BLaER1 treated with 17β-estradiol and CSF1 and Interleukin-3, amounts not matched to agents 10 nM and 100 nM (cell line): ENCODE measurements at regions not wholly inside any gene's neighbourhood (a gene's known extent, or its start where the extent isn't known, plus 50 kb on each side); places are given as distances from the start of the nearest gene placed in this dataset.

Experiments
- H3K27ac ChIP-seq, 11 experiments: shearing (Covaris generic); formaldehyde crosslinking; 2 replicates each; pipeline ENCODE4 v1.8.1; 2022
- H3K27me3 ChIP-seq, 11 experiments: shearing (Covaris generic); formaldehyde crosslinking; 2 replicates each; pipeline ENCODE4 v1.8.1; 2022
- H3K36me3 ChIP-seq, 11 experiments: shearing (Covaris generic); formaldehyde crosslinking; 2 replicates each; pipeline ENCODE4 v1.8.1; 2022
- H3K4me1 ChIP-seq, 10 experiments: shearing (Covaris generic); formaldehyde crosslinking; 2 replicates each; pipeline ENCODE4 v1.8.1; 2022
- H3K4me2 ChIP-seq, 11 experiments: shearing (Covaris generic); formaldehyde crosslinking; 2 replicates each; pipeline ENCODE4 v1.8.1; 2022
- H3K4me3 ChIP-seq, 10 experiments: shearing (Covaris generic); formaldehyde crosslinking; 2 replicates each; pipeline ENCODE4 v1.8.1; 2022
- H3K9ac ChIP-seq, 11 experiments: shearing (Covaris generic); formaldehyde crosslinking; 2 replicates each; pipeline ENCODE4 v1.8.1; 2022
- H3K9me3 ChIP-seq, 11 experiments: shearing (Covaris generic); formaldehyde crosslinking; replicated peaks in 1 of 11; 2 replicates each; pipeline ENCODE4 v1.8.1; 2022
- H4K20me1 ChIP-seq, 11 experiments: shearing (Covaris generic); formaldehyde crosslinking; 2 replicates each; pipeline ENCODE4 v1.8.1; 2022
- Cebpa-rat ChIP-seq, 11 experiments: shearing (Covaris generic); IDR thresholded peaks; 2 replicates each; pipeline ENCODE4 v1.8.1; 2022

DNA sequence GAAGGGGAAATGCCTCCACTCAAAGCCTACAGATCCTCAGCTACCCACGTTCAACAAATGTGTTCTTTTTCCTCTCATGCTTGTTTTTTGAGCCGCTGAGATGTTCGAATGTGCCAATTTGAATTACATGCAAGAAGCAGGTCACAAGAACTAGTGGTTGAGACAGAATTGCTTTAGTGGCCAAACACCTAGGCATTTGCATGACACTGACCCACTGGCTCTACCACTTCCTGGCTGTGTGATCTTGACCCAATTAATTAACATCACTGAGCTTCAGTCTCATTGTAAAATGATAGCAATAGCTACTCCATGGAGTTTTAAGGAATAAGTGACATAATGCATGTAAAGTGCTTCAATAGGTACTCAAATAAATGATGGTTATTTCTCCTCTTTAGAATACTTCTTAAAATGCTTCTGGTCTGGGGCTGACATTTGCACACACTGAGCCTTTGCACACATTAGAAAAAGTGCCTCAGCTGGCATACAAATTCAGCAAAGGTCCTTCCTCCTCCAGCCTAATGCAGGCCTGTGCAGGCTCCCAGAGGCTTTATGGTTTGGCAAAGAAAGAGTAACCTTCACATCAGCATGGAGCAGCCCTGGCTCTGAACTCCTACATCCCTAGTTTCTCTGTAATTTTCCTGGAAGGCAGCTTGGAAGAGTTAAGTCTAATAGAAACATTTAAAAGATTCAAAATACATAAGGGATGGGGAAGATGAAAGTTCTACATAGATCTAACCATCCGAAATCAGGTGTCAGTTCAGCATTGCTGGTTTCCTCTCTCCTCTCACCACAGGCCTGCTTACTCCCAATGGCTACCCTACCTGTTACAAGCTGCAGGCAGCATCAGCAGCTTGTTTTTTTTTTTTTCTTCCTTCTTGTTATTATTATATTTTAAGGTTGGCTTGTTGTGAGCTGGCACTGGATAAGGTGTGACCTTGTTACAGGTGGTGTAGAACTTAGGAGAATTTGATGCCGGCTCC is 107.4 kb downstream of the TBX19 start:
- H3K9ac ChIP-seq: no peak overlapping the region

GRCh38 chr1:168386949-168387586 is 106.4 kb downstream of the TBX19 start:
- no peak overlapping the region for H3K27ac ChIP-seq
- H3K4me3 ChIP-seq: no peak overlapping the region
- H3K4me1 ChIP-seq: no peaks in the 10 kb centered on the region
- H3K36me3 ChIP-seq: no peaks in the 10 kb centered on the region
- no peak overlapping the region for H3K4me2 ChIP-seq
- H3K9ac ChIP-seq: no peak overlapping the region
- H4K20me1 ChIP-seq: no peaks in the 10 kb centered on the region
- TF ChIP-seq Cebpa-rat (IDR thresholded peaks at IDR 0.05): no peak
- no peaks in the 10 kb centered on the region for H3K27me3 ChIP-seq
- no peaks in the 10 kb centered on the region for H3K9me3 ChIP-seq

More for the DNA sequence above, 107.4 kb downstream of the TBX19 start:
- no peak overlapping the region for H3K4me3 ChIP-seq
- no peaks in the 10 kb centered on the region for H3K27me3 ChIP-seq
- H3K27ac ChIP-seq: no peak overlapping the region
- no peaks in the 10 kb centered on the region for H4K20me1 ChIP-seq
- no peak for TF ChIP-seq Cebpa-rat (IDR thresholded peaks at IDR 0.05)
- no peaks in the 10 kb centered on the region for H3K9me3 ChIP-seq
- no peak overlapping the region for H3K4me2 ChIP-seq
- no peaks in the 10 kb centered on the region for H3K36me3 ChIP-seq
- no peaks in the 10 kb centered on the region for H3K4me1 ChIP-seq

DNA sequence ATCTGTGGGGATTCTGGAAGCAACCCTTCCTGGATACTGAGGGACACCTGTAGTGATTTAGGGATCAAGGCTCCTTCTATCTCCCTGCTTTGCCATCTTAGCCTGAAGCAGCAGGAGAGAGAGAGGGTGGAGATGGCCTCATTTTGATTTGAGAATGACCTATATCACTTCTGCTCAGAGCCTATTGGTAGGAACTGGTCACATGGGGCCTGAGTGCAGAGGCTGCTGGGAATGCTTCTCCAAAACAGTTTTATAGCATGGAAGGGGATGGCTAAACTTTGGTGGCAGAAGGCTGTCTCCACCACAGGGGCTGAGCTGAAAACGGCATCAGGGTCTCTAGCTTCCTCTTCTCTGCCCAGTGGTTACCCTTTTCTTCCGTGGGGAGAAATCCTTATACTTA is 105.8 kb downstream of the TBX19 start:
- Histone ChIP-seq H3K4me1 (no peaks in the 10 kb centered on the region), H4K20me1 (no peaks in the 10 kb centered on the region), H3K36me3 (no peaks in the 10 kb centered on the region), H3K4me2 (no peak overlapping the region), H3K4me3 (no peak overlapping the region), H3K27me3 (no peaks in the 10 kb centered on the region), H3K27ac (no peak overlapping the region), H3K9ac (no peak overlapping the region), H3K9me3 (no peaks in the 10 kb centered on the region)
- no peak for TF ChIP-seq Cebpa-rat (IDR thresholded peaks at IDR 0.05)

GRCh38 chr1:168381850-168382249 is 101.2 kb downstream of the TBX19 start:
- no peak overlapping the region for H3K4me3 ChIP-seq
- no peak overlapping the region for H3K9ac ChIP-seq
- no peaks in the 10 kb centered on the region for H3K36me3 ChIP-seq
- H3K4me1 ChIP-seq: no peaks in the 10 kb centered on the region
- H3K27ac ChIP-seq: no peak overlapping the region
- no peaks in the 10 kb centered on the region for H3K27me3 ChIP-seq
- H4K20me1 ChIP-seq: no peaks in the 10 kb centered on the region
- no peak overlapping the region for H3K4me2 ChIP-seq
- H3K9me3 ChIP-seq: no peaks in the 10 kb centered on the region
- TF ChIP-seq Cebpa-rat (IDR thresholded peaks at IDR 0.05): no peak

DNA sequence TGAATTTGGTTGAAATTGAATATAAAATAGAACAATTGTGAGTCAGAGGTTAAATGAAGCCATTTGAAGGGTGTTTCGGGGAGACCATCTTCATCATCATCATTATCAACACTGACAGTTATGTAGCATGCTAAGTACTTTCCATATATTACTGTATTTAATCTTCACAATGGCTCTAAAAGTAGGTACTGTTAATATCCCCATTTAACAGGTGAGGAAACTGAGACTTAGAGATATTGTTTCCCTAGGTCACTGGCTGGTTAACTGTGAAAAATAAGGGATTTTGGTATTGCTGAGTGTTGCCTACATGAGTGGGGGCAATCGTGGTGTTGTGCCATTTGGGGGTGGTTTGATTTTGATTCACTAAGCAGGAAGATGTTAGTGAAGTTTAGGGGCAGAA is 100.3 kb downstream of the TBX19 start:
- Histone ChIP-seq H3K27ac (no peak overlapping the region), H3K27me3 (no peaks in the 10 kb centered on the region), H3K9me3 (no peaks in the 10 kb centered on the region), H3K4me3 (no peak overlapping the region), H4K20me1 (no peaks in the 10 kb centered on the region), H3K36me3 (no peaks in the 10 kb centered on the region), H3K4me2 (no peak overlapping the region), H3K9ac (no peak overlapping the region), H3K4me1 (no peaks in the 10 kb centered on the region)
- no peak for TF ChIP-seq Cebpa-rat (IDR thresholded peaks at IDR 0.05)

- H3K4me3 ChIP-seq: no peak overlapping the region
- no peaks in the 10 kb centered on the region for H3K36me3 ChIP-seq
- no peaks in the 10 kb centered on the region for H3K27me3 ChIP-seq
- no peak overlapping the region for H3K4me2 ChIP-seq
- no peaks in the 10 kb centered on the region for H3K9me3 ChIP-seq
- H4K20me1 ChIP-seq: no peaks in the 10 kb centered on the region
- no peaks in the 10 kb centered on the region for H3K4me1 ChIP-seq
- no peak for TF ChIP-seq Cebpa-rat (IDR thresholded peaks at IDR 0.05)
- no peak overlapping the region for H3K27ac ChIP-seq
- no peak overlapping the region for H3K9ac ChIP-seq
These were observed 98.6 kb downstream of the TBX19 start for GRCh38 chr1:168379104-168379860.

- Histone ChIP-seq H4K20me1 (no peaks in the 10 kb centered on the region), H3K4me1 (no peaks in the 10 kb centered on the region), H3K36me3 (no peaks in the 10 kb centered on the region), H3K9me3 (no peaks in the 10 kb centered on the region), H3K4me3 (no peak overlapping the region), H3K4me2 (no peak overlapping the region), H3K27ac (no peak overlapping the region), H3K9ac (no peak overlapping the region), H3K27me3 (no peaks in the 10 kb centered on the region)
- TF ChIP-seq Cebpa-rat (IDR thresholded peaks at IDR 0.05): no peak
These were observed 95.1 kb downstream of the TBX19 start for GRCh38 chr1:168375566-168376300.

DNA sequence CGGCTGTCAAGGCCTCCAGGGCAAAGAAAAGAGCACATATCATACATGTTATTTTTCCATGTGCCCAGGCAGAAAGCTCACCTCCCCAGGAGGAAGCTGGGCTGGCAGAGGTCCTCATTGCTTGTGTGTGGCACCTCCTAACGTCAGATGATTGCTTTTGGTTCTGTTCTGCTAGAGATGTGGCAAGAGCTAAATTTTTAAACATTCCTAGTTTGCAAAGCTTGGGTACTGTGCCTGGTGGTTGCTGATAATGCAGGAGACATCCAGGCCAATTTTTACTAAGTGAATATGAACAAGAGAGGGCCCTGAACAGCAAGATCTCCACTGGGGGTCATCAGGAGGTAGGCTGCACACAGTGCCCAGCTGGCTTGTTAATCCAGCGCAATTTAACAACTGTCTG is 93.9 kb downstream of the TBX19 start:
- H3K36me3 ChIP-seq: no peaks in the 10 kb centered on the region
- no peak overlapping the region for H3K27ac ChIP-seq
- no peaks in the 10 kb centered on the region for H3K4me1 ChIP-seq
- H3K9ac ChIP-seq: no peak overlapping the region
- no peak for TF ChIP-seq Cebpa-rat (IDR thresholded peaks at IDR 0.05)
- no peaks in the 10 kb centered on the region for H3K9me3 ChIP-seq
- H3K4me2 ChIP-seq: no peak overlapping the region
- H3K27me3 ChIP-seq: no peaks in the 10 kb centered on the region
- no peaks in the 10 kb centered on the region for H4K20me1 ChIP-seq
- H3K4me3 ChIP-seq: no peak overlapping the region

- no peak overlapping the region for H3K9ac ChIP-seq
- H3K27ac ChIP-seq: no peak overlapping the region
- no peaks in the 10 kb centered on the region for H3K4me1 ChIP-seq
- TF ChIP-seq Cebpa-rat (IDR thresholded peaks at IDR 0.05): no peak
- no peak overlapping the region for H3K4me3 ChIP-seq
- H3K9me3 ChIP-seq: no peaks in the 10 kb centered on the region
- no peaks in the 10 kb centered on the region for H4K20me1 ChIP-seq
- no peak overlapping the region for H3K4me2 ChIP-seq
- H3K36me3 ChIP-seq: no peaks in the 10 kb centered on the region
- H3K27me3 ChIP-seq: no peaks in the 10 kb centered on the region
These were observed 93.2 kb downstream of the TBX19 start for GRCh38 chr1:168373869-168374268.
